HL-60 (cell line): ENCODE measurements at regions not wholly inside any gene's neighbourhood (a gene's known extent, or its start where the extent isn't known, plus 50 kb on each side); places are given as distances from the start of the nearest gene placed in this dataset.

Experiments used
- DNase-seq, 2 experiments: peaks; one replicate each; pipeline ENCODE4 v3.0.0-alpha.2; 2010 to 2020; ENCODE audit warnings: low read depth in 1 of 2, low spot score in 1 of 2
- H3K27ac ChIP-seq: fragments of 250-450 bp; sonication (Bioruptor Pico); replicated peaks from 2 replicates; pipeline ENCODE4 v1.5.1; 2020; ENCODE audit warnings: mild to moderate bottlenecking, moderate library complexity
- H3K27me3 ChIP-seq: fragments of 250-450 bp; sonication (Bioruptor Pico); 2 replicates; pipeline ENCODE4 v1.5.1; 2021; ENCODE audit warnings: mild to moderate bottlenecking, moderate library complexity; ENCODE audit not compliant: insufficient read depth, poor library complexity, severe bottlenecking
- H3K4me3 ChIP-seq: replicated peaks from 2 replicates; pipeline ENCODE4 v1.5.1; 2011; ENCODE audit warnings: mild to moderate bottlenecking, control low read depth, low read length; ENCODE audit not compliant: insufficient read depth
- CTCF ChIP-seq: IDR thresholded peaks from one replicate; pipeline ENCODE4 v1.5.1; 2011; ENCODE audit warnings: low read length, control low read depth, inconsistent platforms; ENCODE audit not compliant: insufficient read depth
- GABPA ChIP-seq: IDR thresholded peaks from 2 replicates; pipeline ENCODE4 v1.6.1; 2012; ENCODE audit warnings: low read depth
- POLR2AphosphoS5 ChIP-seq: IDR thresholded peaks from 2 replicates; pipeline ENCODE4 v1.6.1; 2012; ENCODE audit warnings: low read depth
- SPI1 ChIP-seq: IDR thresholded peaks from 2 replicates; pipeline ENCODE4 v1.6.1; 2012; ENCODE audit warnings: low read depth, mild to moderate bottlenecking, borderline replicate concordance
- TF ChIP-seq, protein P1 (sequence below): IDR thresholded peaks from 2 replicates; pipeline ENCODE4 v1.6.1; 2012; ENCODE audit warnings: low read depth; ENCODE audit not compliant: insufficient replicate concordance

- DNase-seq: no peak
Measured at GRCh38 chr13:107239213-107239612, 671.3 kb upstream of the ARGLU1 start.

DNA sequence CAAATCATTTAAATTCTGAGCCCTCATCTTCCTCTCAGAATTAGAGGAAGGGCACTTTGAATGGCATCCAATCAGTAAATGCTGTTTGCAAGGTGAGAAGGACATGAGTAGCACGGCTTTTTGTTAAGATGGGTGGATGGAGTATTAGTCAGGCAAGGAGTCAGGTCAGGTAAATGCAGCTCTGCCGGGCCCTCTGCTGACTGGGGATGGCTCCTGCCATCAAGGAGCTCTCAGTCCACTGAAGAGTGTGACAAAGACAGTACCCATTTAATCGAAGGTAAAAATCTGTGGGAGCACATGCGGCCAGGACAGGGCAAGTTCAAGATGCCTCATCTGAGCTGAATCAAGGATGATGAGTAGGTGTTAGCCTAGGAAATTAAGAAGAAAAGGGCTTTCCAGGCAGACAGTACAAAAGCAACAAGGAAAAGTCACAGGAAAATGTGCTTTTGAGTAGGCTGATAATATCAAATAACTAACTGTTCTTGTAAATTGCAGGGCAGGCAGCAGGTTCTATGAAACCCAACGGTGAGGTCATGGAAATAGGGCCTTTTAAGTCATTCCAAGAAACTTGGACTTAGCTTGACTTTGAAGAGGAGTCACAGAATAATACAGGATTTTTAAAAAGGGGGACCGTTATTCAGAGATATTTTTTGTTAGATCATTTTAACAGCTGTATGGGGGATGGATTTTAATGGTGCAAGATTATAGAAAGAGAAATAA lies 670.5 kb upstream of the ARGLU1 start:
- Histone ChIP-seq H3K27ac (no peak overlapping the region), H3K27me3 (no peaks in the 10 kb centered on the region), H3K4me3 (no peak overlapping the region)
- TF ChIP-seq CTCF: no peak
- TF ChIP-seq, protein P1, sequence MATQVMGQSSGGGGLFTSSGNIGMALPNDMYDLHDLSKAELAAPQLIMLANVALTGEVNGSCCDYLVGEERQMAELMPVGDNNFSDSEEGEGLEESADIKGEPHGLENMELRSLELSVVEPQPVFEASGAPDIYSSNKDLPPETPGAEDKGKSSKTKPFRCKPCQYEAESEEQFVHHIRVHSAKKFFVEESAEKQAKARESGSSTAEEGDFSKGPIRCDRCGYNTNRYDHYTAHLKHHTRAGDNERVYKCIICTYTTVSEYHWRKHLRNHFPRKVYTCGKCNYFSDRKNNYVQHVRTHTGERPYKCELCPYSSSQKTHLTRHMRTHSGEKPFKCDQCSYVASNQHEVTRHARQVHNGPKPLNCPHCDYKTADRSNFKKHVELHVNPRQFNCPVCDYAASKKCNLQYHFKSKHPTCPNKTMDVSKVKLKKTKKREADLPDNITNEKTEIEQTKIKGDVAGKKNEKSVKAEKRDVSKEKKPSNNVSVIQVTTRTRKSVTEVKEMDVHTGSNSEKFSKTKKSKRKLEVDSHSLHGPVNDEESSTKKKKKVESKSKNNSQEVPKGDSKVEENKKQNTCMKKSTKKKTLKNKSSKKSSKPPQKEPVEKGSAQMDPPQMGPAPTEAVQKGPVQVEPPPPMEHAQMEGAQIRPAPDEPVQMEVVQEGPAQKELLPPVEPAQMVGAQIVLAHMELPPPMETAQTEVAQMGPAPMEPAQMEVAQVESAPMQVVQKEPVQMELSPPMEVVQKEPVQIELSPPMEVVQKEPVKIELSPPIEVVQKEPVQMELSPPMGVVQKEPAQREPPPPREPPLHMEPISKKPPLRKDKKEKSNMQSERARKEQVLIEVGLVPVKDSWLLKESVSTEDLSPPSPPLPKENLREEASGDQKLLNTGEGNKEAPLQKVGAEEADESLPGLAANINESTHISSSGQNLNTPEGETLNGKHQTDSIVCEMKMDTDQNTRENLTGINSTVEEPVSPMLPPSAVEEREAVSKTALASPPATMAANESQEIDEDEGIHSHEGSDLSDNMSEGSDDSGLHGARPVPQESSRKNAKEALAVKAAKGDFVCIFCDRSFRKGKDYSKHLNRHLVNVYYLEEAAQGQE: no peak
- TF ChIP-seq POLR2AphosphoS5: no peak
- no peak for TF ChIP-seq SPI1
- no peak for TF ChIP-seq GABPA
- DNase-seq: no peak

More at GRCh38 chr13:107239213-107239612, 671.3 kb upstream of the ARGLU1 start:
- no peak overlapping the region for H3K4me3 ChIP-seq
- H3K27me3 ChIP-seq: no peaks in the 10 kb centered on the region
- peak; percentile 70 for TF ChIP-seq SPI1
- no peak for TF ChIP-seq POLR2AphosphoS5
- TF ChIP-seq, protein P1: no peak
- H3K27ac ChIP-seq: no peak overlapping the region

- Histone ChIP-seq H3K27me3 (no peaks in the 10 kb centered on the region), H3K27ac (no peak overlapping the region), H3K4me3 (no peak overlapping the region)
- TF ChIP-seq GABPA: no peak
- TF ChIP-seq, protein P1: no peak
- TF ChIP-seq SPI1: no peak
- no peak for DNase-seq
Measured at GRCh38 chr13:107234319-107235073, 666.6 kb upstream of the ARGLU1 start.

- TF ChIP-seq POLR2AphosphoS5: no peak
- TF ChIP-seq GABPA: no peak
- no peak for DNase-seq
- Histone ChIP-seq H3K27me3 (no peaks in the 10 kb centered on the region), H3K4me3 (no peak overlapping the region), H3K27ac (no peak overlapping the region)
Measured at GRCh38 chr13:107233541-107233940, 665.6 kb upstream of the ARGLU1 start.
